HFF-Myc (cell line): ENCODE measurements at regions not wholly inside any gene's neighbourhood (a gene's known extent, or its start where the extent isn't known, plus 50 kb on each side); places are given as distances from the start of the nearest gene placed in this dataset.

Source experiments
- DNase-seq: peaks from one replicate; pipeline ENCODE4 v3.0.0-alpha.2; 2011; ENCODE audit warnings: low read depth; ENCODE audit errors: extremely low read depth
- H3K4me3 ChIP-seq: replicated peaks from 2 replicates; pipeline ENCODE4 v1.5.1; 2011; ENCODE audit warnings: low read depth, mild to moderate bottlenecking, control low read depth, low read length
- TF ChIP-seq, protein P1 (sequence below): IDR thresholded peaks from 2 replicates; pipeline ENCODE4 v1.5.1; 2012; ENCODE audit warnings: mild to moderate bottlenecking, low read depth, low read length, control low read depth; ENCODE audit errors: missing control alignments

DNA sequence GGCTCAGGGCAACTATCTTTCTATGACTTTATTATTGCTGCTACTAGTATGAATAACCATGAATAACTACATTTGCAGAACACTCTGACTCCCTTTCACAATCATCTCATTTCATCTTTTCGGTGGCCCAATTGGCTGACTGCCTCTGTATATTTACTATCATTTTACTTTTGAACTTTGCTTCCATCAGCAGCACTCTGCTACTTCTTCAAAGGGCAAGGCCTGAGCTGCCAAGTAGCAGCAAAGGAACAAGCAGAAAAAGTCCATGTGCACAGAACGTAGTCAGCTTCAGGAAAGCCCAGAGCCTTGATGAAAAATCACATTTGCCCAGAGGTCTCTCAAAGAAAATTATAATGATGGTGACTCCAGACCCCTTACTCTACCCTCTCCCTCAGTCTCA lies 214.5 kb upstream of the PUM3 start:
- DNase-seq = no peak
- TF ChIP-seq, protein P1, sequence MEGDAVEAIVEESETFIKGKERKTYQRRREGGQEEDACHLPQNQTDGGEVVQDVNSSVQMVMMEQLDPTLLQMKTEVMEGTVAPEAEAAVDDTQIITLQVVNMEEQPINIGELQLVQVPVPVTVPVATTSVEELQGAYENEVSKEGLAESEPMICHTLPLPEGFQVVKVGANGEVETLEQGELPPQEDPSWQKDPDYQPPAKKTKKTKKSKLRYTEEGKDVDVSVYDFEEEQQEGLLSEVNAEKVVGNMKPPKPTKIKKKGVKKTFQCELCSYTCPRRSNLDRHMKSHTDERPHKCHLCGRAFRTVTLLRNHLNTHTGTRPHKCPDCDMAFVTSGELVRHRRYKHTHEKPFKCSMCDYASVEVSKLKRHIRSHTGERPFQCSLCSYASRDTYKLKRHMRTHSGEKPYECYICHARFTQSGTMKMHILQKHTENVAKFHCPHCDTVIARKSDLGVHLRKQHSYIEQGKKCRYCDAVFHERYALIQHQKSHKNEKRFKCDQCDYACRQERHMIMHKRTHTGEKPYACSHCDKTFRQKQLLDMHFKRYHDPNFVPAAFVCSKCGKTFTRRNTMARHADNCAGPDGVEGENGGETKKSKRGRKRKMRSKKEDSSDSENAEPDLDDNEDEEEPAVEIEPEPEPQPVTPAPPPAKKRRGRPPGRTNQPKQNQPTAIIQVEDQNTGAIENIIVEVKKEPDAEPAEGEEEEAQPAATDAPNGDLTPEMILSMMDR = no peak
- no peak overlapping the region for H3K4me3 ChIP-seq

DNA sequence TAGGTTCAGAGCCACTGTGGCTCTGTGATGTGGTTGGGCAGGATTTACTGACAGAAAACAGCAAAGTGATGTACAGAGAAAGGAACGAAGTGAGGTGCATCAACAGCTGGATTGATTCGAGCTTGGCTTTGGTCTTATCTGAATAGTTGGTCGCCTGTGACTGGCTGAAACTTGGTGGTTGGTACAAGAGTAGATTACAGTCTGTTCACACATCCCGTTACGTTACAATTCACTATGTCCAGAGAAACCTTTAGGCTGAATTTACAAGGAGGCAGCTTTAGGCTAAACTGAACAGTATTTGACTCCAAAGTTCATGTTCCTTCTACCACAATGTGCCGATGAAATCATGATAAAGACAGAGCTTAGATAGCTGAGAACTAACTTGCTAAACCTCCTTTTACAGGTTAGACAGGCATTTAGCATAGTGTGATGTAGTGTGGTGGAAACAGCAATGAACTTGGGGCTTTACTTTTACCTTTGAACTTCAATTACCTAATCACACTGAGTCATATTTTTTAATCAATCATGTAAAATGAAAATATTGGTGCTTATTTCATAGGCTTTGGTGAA lies 210.2 kb upstream of the PUM3 start:
- TF ChIP-seq, protein P1 = no peak
- H3K4me3 ChIP-seq = no peak overlapping the region
- no peak for DNase-seq

DNA sequence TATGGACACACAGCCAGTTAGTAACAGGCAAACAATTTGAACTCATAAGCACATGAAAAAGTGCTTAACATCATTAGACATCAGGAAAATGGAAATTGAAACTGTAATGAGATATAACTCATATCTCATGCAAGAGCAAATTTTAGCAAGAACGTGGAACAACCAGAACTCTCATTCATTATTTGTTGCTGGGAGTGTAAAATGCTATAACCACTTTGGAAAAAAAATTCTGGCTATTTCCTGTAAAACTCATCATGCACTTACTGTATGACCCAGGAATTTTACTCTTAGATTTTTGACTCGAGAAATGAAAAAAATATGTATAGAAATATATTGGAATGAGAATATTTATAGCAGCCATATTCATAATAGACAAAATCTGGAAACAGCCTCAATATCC lies 205.7 kb upstream of the PUM3 start:
- H3K4me3 ChIP-seq = no peak overlapping the region
- TF ChIP-seq, protein P1 = no peak
- no peak for DNase-seq

DNA sequence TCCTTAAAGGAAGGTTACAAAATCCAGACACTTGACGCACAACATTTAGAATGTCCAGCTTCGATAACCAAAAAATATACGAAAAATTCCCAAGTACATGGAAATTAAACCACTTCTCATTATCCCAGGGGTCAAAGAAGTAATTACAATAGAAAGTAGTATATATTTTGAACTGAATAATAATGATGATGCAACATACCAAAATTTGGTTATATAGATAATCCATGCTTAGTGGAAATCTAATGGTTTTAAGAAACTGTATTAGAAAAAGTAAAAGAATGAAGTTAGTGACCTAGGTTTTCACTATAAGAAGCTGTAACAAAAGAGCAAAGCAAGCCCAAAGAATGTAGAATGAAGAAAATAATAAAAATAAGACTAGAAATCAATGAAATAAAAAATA lies 204.0 kb upstream of the PUM3 start:
- TF ChIP-seq, protein P1 = no peak
- H3K4me3 ChIP-seq = no peak overlapping the region
- no peak for DNase-seq

DNA sequence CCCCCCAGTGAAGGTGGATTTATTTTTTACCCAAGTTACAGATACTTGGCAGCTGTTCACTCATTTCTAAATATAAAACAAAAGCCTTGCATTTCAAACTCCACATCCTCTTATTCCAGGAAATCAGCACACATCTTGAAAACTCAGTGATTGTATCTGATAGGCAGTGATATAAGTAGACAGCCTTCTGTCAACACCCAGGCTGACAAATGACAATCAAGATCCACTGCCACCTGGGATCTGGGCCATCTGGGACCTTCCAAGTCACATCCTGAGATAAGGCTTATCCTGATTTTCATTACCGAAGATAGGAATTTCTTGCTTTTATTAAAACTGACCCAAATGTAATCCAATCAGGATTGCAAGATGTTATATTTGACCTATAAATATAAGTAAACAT lies 201.3 kb upstream of the PUM3 start:
- no peak overlapping the region for H3K4me3 ChIP-seq
- TF ChIP-seq, protein P1 = no peak
- no peak for DNase-seq

DNA sequence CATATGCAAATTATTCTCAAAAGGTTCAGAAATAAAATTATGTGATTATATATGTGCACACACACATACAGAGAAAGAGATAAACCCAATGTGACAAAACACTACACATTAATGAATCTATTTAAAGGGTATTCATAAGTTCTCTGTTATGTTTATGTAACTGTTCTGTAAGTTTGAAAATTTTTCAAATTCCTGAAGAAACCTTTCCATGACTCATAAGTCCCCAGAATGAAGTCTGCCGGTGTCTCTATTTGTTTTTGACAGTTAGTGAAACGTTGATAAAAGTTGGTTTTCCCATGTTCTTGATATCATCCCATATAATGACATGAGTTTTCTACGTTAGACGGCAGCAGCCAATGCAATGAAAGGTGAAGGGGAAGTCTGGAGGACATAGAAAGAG lies 199.5 kb upstream of the PUM3 start:
- TF ChIP-seq, protein P1 = no peak
- DNase-seq = no peak
- no peak overlapping the region for H3K4me3 ChIP-seq

DNA sequence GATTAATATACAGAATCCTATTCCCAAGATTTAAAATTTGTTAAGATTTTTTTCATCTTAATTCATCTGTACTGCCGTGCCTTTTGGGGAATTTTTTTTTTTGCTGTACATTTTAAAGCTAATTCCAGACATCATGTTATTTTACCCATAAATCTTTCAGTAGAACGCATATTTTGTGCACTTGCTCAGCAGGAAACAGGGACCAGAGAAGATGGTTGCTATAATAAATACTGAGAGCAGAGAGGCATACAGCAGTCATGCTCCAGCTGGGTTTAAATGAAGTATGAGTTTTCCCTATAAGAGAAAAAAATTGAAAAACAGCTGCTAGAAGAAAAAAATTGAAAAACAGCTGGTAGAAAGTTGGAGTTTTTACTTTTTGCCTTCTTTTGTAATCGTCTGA lies 196.9 kb upstream of the PUM3 start:
- no peak for DNase-seq
- TF ChIP-seq, protein P1 = no peak
- no peak overlapping the region for H3K4me3 ChIP-seq
